Naive thymus-derived CD4-positive, alpha-beta T cell (primary cell): ENCODE measurements at regions not wholly inside any gene's neighbourhood (a gene's known extent, or its start where the extent isn't known, plus 50 kb on each side); places are given as distances from the start of the nearest gene placed in this dataset.

Experiments used
- ATAC-seq: fragments of 150-1000 bp; cut with Tn5 transposase; 2 replicates; pipeline ENCODE4 v1.10.0; 2021; ENCODE audit warnings: mild to moderate bottlenecking, moderate library complexity
- CTCF ChIA-PET: fragments of 350-600 bp; sonication (Branson Sonifier 250); formaldehyde crosslinking; loops from one replicate; lab custom pipeline; 2021; ENCODE audit warnings: antibody characterized with exemption; lab: Charles Lee
- POLR2A ChIA-PET: fragments of 350-600 bp; sonication (Branson Sonifier 250); formaldehyde crosslinking; loops from one replicate; lab custom pipeline; 2021; ENCODE audit warnings: antibody characterized with exemption, inconsistent platforms; lab: Charles Lee
- DNase-seq, 9 donors: peaks; one replicate each; pipeline versions ENCODE4 v3.0.0 to v3.0.0-alpha.2; 2020 to 2022; ENCODE audit warnings: mixed read lengths in 1 of 9
- H3K27ac ChIP-seq: one replicate; pipeline ENCODE4 v1.7.0; 2013; ENCODE audit warnings: mild to moderate bottlenecking, low read depth, low read length, moderate library complexity
- H3K27me3 ChIP-seq, 2 donors: one replicate each; pipeline ENCODE4 v1.7.0; 2013; ENCODE audit warnings: low read length in 2 of 2, mild to moderate bottlenecking in 2 of 2, moderate library complexity in 2 of 2; ENCODE audit not compliant: control insufficient read depth in 2 of 2, insufficient read depth in 2 of 2
- H3K36me3 ChIP-seq, 3 experiments: 1 replicate in 2 of 3; 2 replicates in 1 of 3; pipeline ENCODE4 v1.7.0; 2013; ENCODE audit warnings: low read length in 3 of 3, mild to moderate bottlenecking in 3 of 3, moderate library complexity in 1 of 3; ENCODE audit not compliant: insufficient read depth in 3 of 3, control insufficient read depth in 2 of 3
- H3K4me1 ChIP-seq, 2 donors: one replicate each; pipeline ENCODE4 v1.7.0; 2013; ENCODE audit warnings: low read length in 2 of 2, mild to moderate bottlenecking in 2 of 2, moderate library complexity in 1 of 2; ENCODE audit not compliant: control insufficient read depth in 2 of 2, insufficient read depth in 2 of 2
- H3K4me3 ChIP-seq: 2 replicates; pipeline ENCODE4 v1.7.0; 2013; ENCODE audit warnings: mild to moderate bottlenecking, low read length
- H3K9me3 ChIP-seq, 3 experiments: 1 replicate in 2 of 3; 2 replicates in 1 of 3; pipeline ENCODE4 v1.7.0; 2013; ENCODE audit warnings: low read length in 3 of 3; ENCODE audit not compliant: control insufficient read depth in 2 of 3
- H3K27ac Mint-ChIP-seq, 9 donors: one replicate each; pipeline ENCODE4 v1.8.0; 2020 to 2022; ENCODE audit warnings: mixed read lengths in 9 of 9, mild to moderate bottlenecking in 8 of 9, moderate library complexity in 5 of 9, inconsistent platforms in 2 of 9
- H3K27me3 Mint-ChIP-seq, 5 donors: one replicate each; pipeline ENCODE4 v1.8.0; 2021 to 2022; ENCODE audit warnings: mixed read lengths in 5 of 5, mild to moderate bottlenecking in 1 of 5
- H3K36me3 Mint-ChIP-seq, 5 donors: one replicate each; pipeline ENCODE4 v1.8.0; 2020 to 2022; ENCODE audit warnings: mixed read lengths in 5 of 5, mild to moderate bottlenecking in 3 of 5, inconsistent platforms in 1 of 5
- H3K4me1 Mint-ChIP-seq, 7 donors: one replicate each; pipeline ENCODE4 v1.8.0; 2020 to 2022; ENCODE audit warnings: mixed read lengths in 7 of 7, mild to moderate bottlenecking in 3 of 7, inconsistent platforms in 1 of 7
- H3K4me3 Mint-ChIP-seq, 10 donors: one replicate each; pipeline ENCODE4 v1.8.0; 2020 to 2022; ENCODE audit warnings: mild to moderate bottlenecking in 10 of 10, mixed read lengths in 10 of 10, moderate library complexity in 6 of 10, inconsistent platforms in 2 of 10
- H3K9me3 Mint-ChIP-seq, 11 donors: one replicate each; pipeline ENCODE4 v1.8.0; 2020 to 2022; ENCODE audit warnings: mixed read lengths in 11 of 11, mild to moderate bottlenecking in 4 of 11, inconsistent platforms in 1 of 11, moderate library complexity in 1 of 11
- intact Hi-C, 2 donors: fragments of 100-400 bp; cut with micrococcal nuclease; formaldehyde crosslinking; loops; one replicate each; pipeline ENCODE4 v1.15.1; 2023

DNA sequence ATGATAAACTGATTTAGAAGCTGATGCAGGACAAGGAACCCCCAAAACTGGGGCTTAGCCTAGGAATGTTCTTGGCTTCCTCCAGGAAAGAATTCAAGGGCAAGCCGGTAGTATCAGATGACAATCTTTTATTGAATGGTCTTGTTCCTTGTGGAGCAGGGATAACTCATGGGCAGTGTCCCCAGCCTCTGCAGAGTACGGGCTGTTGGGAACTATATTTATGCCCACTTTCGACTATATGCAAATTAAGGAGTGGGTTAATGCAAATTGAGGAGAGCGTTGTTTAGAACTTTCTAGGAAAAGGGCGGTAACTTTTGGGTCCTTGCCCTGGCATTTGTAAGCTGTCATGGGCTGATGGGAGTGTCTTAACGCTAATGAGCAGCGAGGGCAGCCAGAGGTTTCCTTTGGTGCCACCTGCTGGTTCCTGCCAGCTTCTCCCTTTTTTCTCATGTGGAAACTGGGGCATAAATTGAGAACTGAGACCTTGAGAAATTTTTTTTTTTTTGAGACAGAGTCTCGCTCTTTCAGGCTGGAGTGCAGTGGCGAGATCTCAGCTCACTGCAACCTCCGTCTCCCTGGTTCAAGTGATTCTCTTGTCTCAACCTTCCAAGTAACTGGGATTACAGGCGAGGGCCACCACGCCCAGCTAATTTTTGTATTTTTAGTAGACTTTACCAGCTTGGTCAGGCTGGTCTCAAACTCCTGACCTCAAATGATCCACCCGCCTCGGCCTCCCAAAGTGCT lies 79.4 kb upstream of the ABCC4 start:
- DNase-seq: peak; percentile 32 to 73 (median 62)
- H3K4me1 Mint-ChIP-seq: peaks cover 0 to 6% (median 0%) of the 10 kb centered on the region in 7 donors
- H3K9me3 ChIP-seq: no peaks in the 10 kb centered on the region
- no peaks in the 10 kb centered on the region for H3K27me3 ChIP-seq
- H3K9me3 Mint-ChIP-seq: no peaks in the 10 kb centered on the region
- ChIA-PET POLR2A (interaction anchor here (1.0 kb wide), 1 partner anchor 198 kb away, joined by 6 read pairs; no protein-coding TSS in a partner anchor), CTCF (interaction anchor here (0.6 to 3.3 kb wide), 21 partner anchors 10 to 775 kb away, joined by 3 to 53 read pairs (median 4); no protein-coding TSS in a partner anchor)
- H3K36me3 ChIP-seq: no peaks in the 10 kb centered on the region
- H3K27ac Mint-ChIP-seq: no peak overlapping the region
- no peak overlapping the region for H3K4me3 ChIP-seq
- H3K36me3 Mint-ChIP-seq: no peaks in the 10 kb centered on the region
- intact Hi-C loops: loop anchor here (1.0 to 2.0 kb wide), 6 partner anchors 24 to 945 kb away; no protein-coding TSS in a partner anchor
- H3K27ac ChIP-seq: no peak overlapping the region
- H3K4me1 ChIP-seq: no peaks in the 10 kb centered on the region
- H3K4me3 Mint-ChIP-seq: no peak overlapping the region
- H3K27me3 Mint-ChIP-seq: peaks cover 0 to 11% (median 4%) of the 10 kb centered on the region in 5 donors
- peak; percentile 95 for ATAC-seq

DNA sequence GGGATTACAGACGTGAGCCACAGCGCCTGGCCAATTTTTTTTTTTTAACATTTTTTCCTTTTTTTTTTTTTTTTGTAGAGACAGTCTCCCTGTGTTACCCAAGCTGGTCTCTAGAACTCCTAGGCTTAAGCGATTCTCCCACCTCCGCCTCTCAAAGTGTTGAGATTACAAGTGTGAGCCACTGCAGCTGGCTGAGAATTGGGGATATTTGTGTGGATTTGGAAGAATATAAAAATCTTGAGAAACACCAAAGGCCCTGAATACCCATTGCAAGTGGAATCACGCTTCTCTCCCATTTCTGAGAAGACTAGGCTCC lies 79.9 kb upstream of the ABCC4 start:
- CTCF ChIA-PET: interaction anchor here (0.7 to 3.3 kb wide), 14 partner anchors 23 to 776 kb away, joined by 3 to 53 read pairs (median 4); no protein-coding TSS in a partner anchor
- H3K27ac Mint-ChIP-seq: no peak overlapping the region
- no peak overlapping the region for H3K4me3 Mint-ChIP-seq
- no peaks in the 10 kb centered on the region for H3K9me3 Mint-ChIP-seq
- Histone ChIP-seq H3K27me3 (no peaks in the 10 kb centered on the region), H3K4me1 (no peaks in the 10 kb centered on the region), H3K36me3 (no peaks in the 10 kb centered on the region), H3K9me3 (no peaks in the 10 kb centered on the region), H3K27ac (no peak overlapping the region), H3K4me3 (no peak overlapping the region)
- no peaks in the 10 kb centered on the region for H3K36me3 Mint-ChIP-seq
- H3K27me3 Mint-ChIP-seq: peaks cover 0 to 7% (median under 1%) of the 10 kb centered on the region in 5 donors
- POLR2A ChIA-PET: no interaction called here
- peaks cover 0 to 6% (median 0%) of the 10 kb centered on the region in 7 donors for H3K4me1 Mint-ChIP-seq
- ATAC-seq: no peak
- intact Hi-C loops: loop anchor here in 1 of 2 donors (2.0 kb wide), 1 partner anchor 84 kb away; no protein-coding TSS in a partner anchor
- no peak for DNase-seq

DNA sequence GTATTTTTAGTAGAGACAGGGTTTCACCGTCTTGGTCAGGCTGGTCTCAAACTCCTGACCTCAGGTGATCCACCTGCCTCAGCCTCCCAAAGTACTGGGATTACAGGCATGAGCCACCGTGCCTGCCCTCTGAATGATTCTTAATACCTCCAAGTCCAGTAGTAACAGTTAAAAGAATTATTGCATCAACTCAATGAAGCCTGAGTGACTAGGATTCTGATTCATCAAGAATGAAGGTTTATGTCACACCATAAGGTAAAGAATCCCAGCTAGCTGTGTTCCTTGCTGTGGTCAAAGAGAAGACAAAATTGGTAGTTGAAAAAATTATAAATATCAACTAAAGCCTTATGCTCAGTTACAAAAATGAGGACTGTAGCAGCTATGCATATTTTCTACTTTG lies 81.2 kb upstream of the ABCC4 start:
- Mint-ChIP-seq H3K27me3 (peaks cover 0 to 7% (median 0%) of the 10 kb centered on the region in 5 donors), H3K4me1 (peaks cover 0 to 6% (median 0%) of the 10 kb centered on the region in 7 donors), H3K27ac (no peak overlapping the region), H3K9me3 (no peaks in the 10 kb centered on the region), H3K36me3 (no peaks in the 10 kb centered on the region), H3K4me3 (no peak overlapping the region)
- intact Hi-C loops: no loop called here
- ATAC-seq: no peak
- Histone ChIP-seq H3K36me3 (no peaks in the 10 kb centered on the region), H3K4me3 (no peak overlapping the region), H3K4me1 (no peaks in the 10 kb centered on the region), H3K9me3 (no peaks in the 10 kb centered on the region), H3K27me3 (no peaks in the 10 kb centered on the region), H3K27ac (no peak overlapping the region)
- CTCF ChIA-PET: interaction anchor here (1.5 to 2.7 kb wide), 2 partner anchors 193 kb away, joined by 10 to 53 read pairs; no protein-coding TSS in a partner anchor
- POLR2A ChIA-PET: no interaction called here
- no peak for DNase-seq

DNA sequence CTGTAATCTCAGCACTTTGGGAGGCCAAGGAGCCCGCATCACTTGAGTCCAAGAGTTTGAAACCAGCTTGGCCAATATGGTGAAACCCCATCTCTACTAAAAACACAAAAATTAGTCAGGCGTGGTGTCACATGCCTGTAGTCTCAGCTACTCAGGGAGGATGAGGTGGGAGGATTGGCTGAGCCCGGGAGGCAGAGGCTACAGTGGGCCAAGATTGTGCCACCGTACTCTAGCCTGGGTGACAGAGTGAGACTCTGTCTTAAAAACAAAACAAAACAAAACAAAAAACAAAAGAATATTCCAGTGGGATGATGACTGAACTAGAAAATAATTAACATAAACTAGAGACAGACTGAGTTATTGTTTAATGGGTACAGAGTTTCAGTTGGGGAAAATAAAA lies 81.7 kb upstream of the ABCC4 start:
- Histone ChIP-seq H3K27ac (no peak overlapping the region), H3K4me1 (no peaks in the 10 kb centered on the region), H3K27me3 (no peaks in the 10 kb centered on the region), H3K4me3 (no peak overlapping the region), H3K9me3 (no peaks in the 10 kb centered on the region), H3K36me3 (no peaks in the 10 kb centered on the region)
- H3K27me3 Mint-ChIP-seq: peaks cover 0 to 7% (median 0%) of the 10 kb centered on the region in 5 donors
- no peak overlapping the region for H3K4me3 Mint-ChIP-seq
- peaks cover 0 to 6% (median 0%) of the 10 kb centered on the region in 7 donors for H3K4me1 Mint-ChIP-seq
- POLR2A ChIA-PET: no interaction called here
- peaks cover 0 to under 1% (median 0%) of the 10 kb centered on the region in 11 donors for H3K9me3 Mint-ChIP-seq
- no peak for ATAC-seq
- intact Hi-C loops: no loop called here
- H3K36me3 Mint-ChIP-seq: no peaks in the 10 kb centered on the region
- no peak overlapping the region for H3K27ac Mint-ChIP-seq
- CTCF ChIA-PET: interaction anchor here (1.5 kb wide), 1 partner anchor 194 kb away, joined by 10 read pairs; no protein-coding TSS in a partner anchor
- DNase-seq: no peak

DNA sequence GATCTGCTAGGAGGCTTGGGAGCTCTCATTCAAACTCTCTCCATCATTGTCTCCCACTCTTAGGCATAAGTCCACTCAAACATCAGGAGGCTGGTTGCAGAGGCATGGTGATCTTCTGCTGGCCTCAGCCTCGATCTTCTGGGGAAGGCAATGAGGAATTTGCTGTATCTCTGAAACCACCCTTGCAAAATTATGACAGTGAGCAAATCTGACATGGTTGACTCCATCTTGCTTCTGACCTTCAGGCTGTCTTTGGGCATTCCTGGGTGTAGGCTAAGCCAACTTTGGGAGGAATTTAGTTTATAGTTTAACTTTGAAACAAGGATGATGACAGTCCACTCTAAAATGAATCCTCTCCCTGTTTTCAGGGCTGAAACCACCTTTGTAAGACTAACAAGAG lies 84.1 kb upstream of the ABCC4 start:
- Mint-ChIP-seq H3K4me1 (peaks cover 0 to 5% (median 2%) of the 10 kb centered on the region in 7 donors), H3K27me3 (peaks cover 1 to 22% (median 10%) of the 10 kb centered on the region in 5 donors), H3K36me3 (no peaks in the 10 kb centered on the region), H3K4me3 (no peak overlapping the region), H3K9me3 (peaks cover 0 to 1% (median 0%) of the 10 kb centered on the region in 11 donors), H3K27ac (no peak overlapping the region)
- no peaks in the 10 kb centered on the region for H3K27me3 ChIP-seq
- POLR2A ChIA-PET: no interaction called here
- DNase-seq: no peak
- no peak for ATAC-seq
- no peak overlapping the region for H3K4me3 ChIP-seq
- no peak overlapping the region for H3K27ac ChIP-seq
- intact Hi-C loops: no loop called here
- no peaks in the 10 kb centered on the region for H3K36me3 ChIP-seq
- H3K9me3 ChIP-seq: no peaks in the 10 kb centered on the region
- CTCF ChIA-PET: interaction anchor here (0.5 kb wide), 1 partner anchor 20 kb away, joined by 3 read pairs; no protein-coding TSS in a partner anchor
- no peaks in the 10 kb centered on the region for H3K4me1 ChIP-seq

DNA sequence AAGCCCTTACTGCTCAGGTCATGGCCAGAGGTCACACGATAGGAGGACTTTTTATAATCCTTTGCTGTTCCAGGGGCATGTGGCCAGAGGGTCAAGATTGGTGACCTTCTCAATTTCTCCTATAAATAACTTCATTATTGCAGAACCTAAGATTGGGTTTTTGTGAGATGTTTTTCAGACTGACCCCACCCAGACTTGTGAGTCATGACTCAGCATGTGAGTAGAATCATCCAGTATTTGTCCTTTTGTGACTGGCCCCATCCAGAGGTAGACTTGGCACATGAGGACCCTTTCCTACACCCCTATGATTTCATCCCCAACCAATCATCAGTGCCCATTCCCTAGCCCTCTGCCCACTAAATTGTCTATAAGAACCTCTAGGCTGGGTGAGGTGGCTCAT lies 84.5 kb upstream of the ABCC4 start:
- H3K27ac Mint-ChIP-seq: peak overlapping the region in 1 of 9 donors; percentile 27
- DNase-seq (no peak), ATAC-seq (no peak)
- no peak overlapping the region for H3K4me3 Mint-ChIP-seq
- H3K9me3 ChIP-seq: no peaks in the 10 kb centered on the region
- H3K36me3 Mint-ChIP-seq: peaks cover 0 to 3% (median 0%) of the 10 kb centered on the region in 5 donors
- H3K27me3 ChIP-seq: no peaks in the 10 kb centered on the region
- H3K4me1 ChIP-seq: no peaks in the 10 kb centered on the region
- no peak overlapping the region for H3K4me3 ChIP-seq
- peaks cover 0 to 2% (median 0%) of the 10 kb centered on the region in 7 donors for H3K4me1 Mint-ChIP-seq
- intact Hi-C loops: no loop called here
- H3K9me3 Mint-ChIP-seq: peaks cover 0 to 1% (median 0%) of the 10 kb centered on the region in 11 donors
- peaks cover 6 to 26% (median 10%) of the 10 kb centered on the region in 5 donors for H3K27me3 Mint-ChIP-seq
- no peak overlapping the region for H3K27ac ChIP-seq
- POLR2A ChIA-PET: no interaction called here
- CTCF ChIA-PET: no interaction called here
- H3K36me3 ChIP-seq: no peaks in the 10 kb centered on the region
